ENCODE measurements at regions not wholly inside any gene's neighbourhood (a gene's known extent, or its start where the extent isn't known, plus 50 kb on each side); places are given as distances from the start of the nearest gene placed in this dataset.

GRCh38 chr2:7841751-7842150 lies 840.1 kb upstream of the ID2 start:
- no peak for TF ChIP-seq CTCF (IDR thresholded peaks at IDR 0.05; ENCODE audit: low read depth, low read length, poor library complexity, severe bottlenecking)
- TF ChIP-seq EZH2phosphoT487 (IDR thresholded peaks at IDR 0.05; ENCODE audit: borderline replicate concordance, low read length) = no peak

All from DOHH2 (cell line).